C4-2B (cell line): ENCODE measurements at regions not wholly inside any gene's neighbourhood (a gene's known extent, or its start where the extent isn't known, plus 50 kb on each side); places are given as distances from the start of the nearest gene placed in this dataset.

Experiments
- H3K27ac ChIP-seq: fragments of 450-650 bp; 2 replicates; pipeline ENCODE4 v1.5.1; 2017
- CTCF ChIP-seq: fragments of 450-650 bp; conservative IDR thresholded peaks from 2 replicates; pipeline ENCODE4 v1.5.1; 2017; ENCODE audit warnings: mild to moderate bottlenecking
- ZFX ChIP-seq: fragments of 450-650 bp; IDR thresholded peaks from 2 replicates; pipeline ENCODE4 v1.6.1; 2017

GRCh38 chr2:15792331-15792730 is 148.0 kb upstream of the MYCN start:
- TF ChIP-seq CTCF (no peak), ZFX (no peak)
- H3K27ac ChIP-seq = no peak overlapping the region

- no peak for TF ChIP-seq CTCF
- TF ChIP-seq ZFX = no peak
Observed at GRCh38 chr2:15793078-15793913, 147.1 kb upstream of the MYCN start.

GRCh38 chr2:15793978-15794377 is 146.4 kb upstream of the MYCN start:
- H3K27ac ChIP-seq = no peak overlapping the region
- TF ChIP-seq CTCF (no peak), ZFX (no peak)

More at GRCh38 chr2:15793078-15793913, 147.1 kb upstream of the MYCN start:
- no peak overlapping the region for H3K27ac ChIP-seq

- no peak overlapping the region for H3K27ac ChIP-seq
- TF ChIP-seq ZFX (no peak), CTCF (no peak)
Observed at GRCh38 chr2:15794608-15795134, 145.7 kb upstream of the MYCN start.

- no peak for TF ChIP-seq ZFX
- TF ChIP-seq CTCF = no peak
Observed at GRCh38 chr2:15795426-15795825, 144.9 kb upstream of the MYCN start.

GRCh38 chr2:15796167-15796942 is 144.0 kb upstream of the MYCN start:
- H3K27ac ChIP-seq = no peak overlapping the region
- TF ChIP-seq ZFX = no peak
- no peak for TF ChIP-seq CTCF

More at GRCh38 chr2:15795426-15795825, 144.9 kb upstream of the MYCN start:
- H3K27ac ChIP-seq = no peak overlapping the region
